ENCODE measurements at regions not wholly inside any gene's neighbourhood (a gene's known extent, or its start where the extent isn't known, plus 50 kb on each side); places are given as distances from the start of the nearest gene placed in this dataset.

DNA sequence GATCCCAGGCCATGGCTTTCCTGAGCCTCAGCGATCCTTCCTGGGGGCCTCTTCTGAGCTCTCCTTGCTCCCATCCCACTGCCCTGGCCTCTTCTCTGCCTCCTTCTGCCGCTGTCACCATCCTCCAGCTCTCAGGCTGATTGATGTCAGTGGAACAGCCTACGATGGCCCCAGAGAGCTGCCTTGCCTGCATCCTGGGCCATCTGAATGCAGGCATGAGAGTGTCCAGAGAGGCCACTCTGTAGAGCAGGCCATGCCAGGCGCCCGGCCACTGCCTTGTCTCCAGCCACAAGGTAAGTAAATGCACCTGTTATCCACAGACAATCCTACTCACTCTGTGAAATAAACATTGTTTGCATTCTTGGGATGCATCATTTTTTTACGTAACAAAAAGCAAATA lies 171.4 kb upstream of the PPP2R2D start:
- H3K27ac ChIP-seq, result no peak overlapping the region
- intact Hi-C loops (cut with DNase I; ENCODE audit: low total_unique reads), result no loop called here
- H3K9me3 ChIP-seq, result no peaks in the 10 kb centered on the region
- no peak for TF ChIP-seq POLR2A (IDR thresholded peaks at IDR 0.05)
- TF ChIP-seq, protein P1, sequence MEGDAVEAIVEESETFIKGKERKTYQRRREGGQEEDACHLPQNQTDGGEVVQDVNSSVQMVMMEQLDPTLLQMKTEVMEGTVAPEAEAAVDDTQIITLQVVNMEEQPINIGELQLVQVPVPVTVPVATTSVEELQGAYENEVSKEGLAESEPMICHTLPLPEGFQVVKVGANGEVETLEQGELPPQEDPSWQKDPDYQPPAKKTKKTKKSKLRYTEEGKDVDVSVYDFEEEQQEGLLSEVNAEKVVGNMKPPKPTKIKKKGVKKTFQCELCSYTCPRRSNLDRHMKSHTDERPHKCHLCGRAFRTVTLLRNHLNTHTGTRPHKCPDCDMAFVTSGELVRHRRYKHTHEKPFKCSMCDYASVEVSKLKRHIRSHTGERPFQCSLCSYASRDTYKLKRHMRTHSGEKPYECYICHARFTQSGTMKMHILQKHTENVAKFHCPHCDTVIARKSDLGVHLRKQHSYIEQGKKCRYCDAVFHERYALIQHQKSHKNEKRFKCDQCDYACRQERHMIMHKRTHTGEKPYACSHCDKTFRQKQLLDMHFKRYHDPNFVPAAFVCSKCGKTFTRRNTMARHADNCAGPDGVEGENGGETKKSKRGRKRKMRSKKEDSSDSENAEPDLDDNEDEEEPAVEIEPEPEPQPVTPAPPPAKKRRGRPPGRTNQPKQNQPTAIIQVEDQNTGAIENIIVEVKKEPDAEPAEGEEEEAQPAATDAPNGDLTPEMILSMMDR (IDR thresholded peaks at IDR 0.05), result no peak
- WGBS, 2 donors, result 75 to 80% methylated on average over 6 of the region's 6 CpGs
- H3K4me3 ChIP-seq, result no peak overlapping the region
- no peaks in the 10 kb centered on the region for H3K27me3 ChIP-seq
- DNase-seq, result no peak
- peaks cover 7% of the 10 kb centered on the region for H3K4me1 ChIP-seq
- no peaks in the 10 kb centered on the region for H3K36me3 ChIP-seq (ENCODE audit: low read depth, missing control alignments)

DNA sequence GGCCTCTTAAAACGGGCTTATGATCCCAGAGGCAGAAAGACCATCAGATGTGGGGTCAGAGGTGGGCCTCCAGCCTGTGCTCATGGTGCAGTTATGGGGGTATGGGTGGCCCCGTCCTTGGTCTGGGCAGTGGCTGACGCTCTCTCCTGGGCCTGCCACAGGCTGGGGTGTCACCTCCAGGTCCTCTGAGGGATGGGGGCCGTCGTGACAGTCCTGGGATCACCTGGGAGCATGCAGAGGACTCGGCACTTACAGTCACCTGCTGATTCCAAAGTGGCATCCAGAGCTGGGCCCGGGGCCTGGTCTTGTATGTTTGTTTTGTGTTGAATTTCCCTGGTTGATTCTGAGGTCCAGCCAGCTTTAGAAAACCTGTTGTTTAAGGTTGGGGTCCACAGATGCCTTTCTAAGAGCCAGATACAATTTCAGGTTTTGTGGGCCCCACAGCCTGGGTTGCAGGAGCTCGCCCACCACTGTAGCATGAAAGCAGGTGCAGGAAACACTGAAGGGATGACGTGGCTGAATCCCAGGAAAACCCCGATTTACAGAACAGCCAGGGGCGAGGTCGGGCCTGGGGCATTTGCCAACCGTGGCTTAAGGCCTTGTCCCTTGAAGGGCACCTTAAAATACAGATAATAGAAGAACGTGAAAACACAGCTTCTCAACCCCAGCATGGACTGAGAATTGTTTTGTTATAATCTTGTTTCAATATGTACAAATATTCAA lies 170.7 kb upstream of the PPP2R2D start:
- Histone ChIP-seq H3K4me3 (no peak overlapping the region), H3K4me1 (peaks cover 7% of the 10 kb centered on the region), H3K27ac (no peak overlapping the region), H3K36me3 (ENCODE audit: low read depth, missing control alignments) (no peaks in the 10 kb centered on the region), H3K9me3 (no peaks in the 10 kb centered on the region), H3K27me3 (no peaks in the 10 kb centered on the region)
- TF ChIP-seq POLR2A (IDR thresholded peaks at IDR 0.05), result no peak
- no peak for DNase-seq
- 79 to 83% methylated on average over 10 to 14 of the region's 14 CpGs for WGBS, 2 donors
- intact Hi-C loops (cut with DNase I; ENCODE audit: low total_unique reads), result no loop called here

DNA sequence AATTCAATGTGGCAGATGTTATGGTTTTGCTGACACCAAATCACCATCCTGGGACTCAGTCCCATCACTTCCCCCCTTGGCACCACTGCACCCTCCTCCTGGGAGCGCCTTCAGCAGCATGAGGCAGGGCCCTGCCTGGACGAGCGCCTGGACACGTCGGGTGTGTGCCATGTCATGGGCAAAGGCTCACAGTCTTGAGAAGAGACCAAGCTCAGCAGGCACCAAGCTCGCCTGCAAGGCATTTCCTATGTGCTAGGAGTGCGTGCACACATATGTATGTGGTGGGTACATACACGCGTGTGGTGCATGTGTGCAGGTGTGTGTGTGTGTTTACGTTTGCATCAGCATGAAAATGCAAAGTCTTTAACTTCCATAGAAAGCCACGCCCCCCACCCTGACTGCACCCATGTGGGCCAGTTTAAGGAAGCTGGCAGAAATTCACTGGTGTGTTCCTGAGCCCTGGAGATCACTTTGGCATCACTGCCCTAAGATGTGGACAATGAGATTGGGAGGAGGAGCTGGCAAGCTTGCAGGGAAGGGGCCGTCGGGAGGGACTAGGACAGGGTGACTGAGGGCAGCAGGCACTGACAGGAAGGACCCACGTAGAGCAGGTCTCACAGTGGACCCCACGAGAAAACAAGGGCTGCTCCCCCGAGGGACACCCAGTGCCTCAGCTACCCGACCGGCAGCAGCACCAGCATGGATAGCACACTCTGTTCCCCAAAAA lies 169.9 kb upstream of the PPP2R2D start:
- H3K27ac ChIP-seq, result no peak overlapping the region
- no peak overlapping the region for H3K4me3 ChIP-seq
- H3K4me1 ChIP-seq, result peaks cover 6% of the 10 kb centered on the region
- H3K9me3 ChIP-seq, result no peaks in the 10 kb centered on the region
- H3K36me3 ChIP-seq (ENCODE audit: low read depth, missing control alignments), result no peaks in the 10 kb centered on the region
- WGBS, 2 donors, result 89% methylated on average over 18 of the region's 18 CpGs
- TF ChIP-seq, protein P1 (IDR thresholded peaks at IDR 0.05), result no peak
- TF ChIP-seq POLR2A (IDR thresholded peaks at IDR 0.05), result no peak
- no peak for DNase-seq
- H3K27me3 ChIP-seq, result no peaks in the 10 kb centered on the region
- intact Hi-C loops (cut with DNase I; ENCODE audit: low total_unique reads), result no loop called here

DNA sequence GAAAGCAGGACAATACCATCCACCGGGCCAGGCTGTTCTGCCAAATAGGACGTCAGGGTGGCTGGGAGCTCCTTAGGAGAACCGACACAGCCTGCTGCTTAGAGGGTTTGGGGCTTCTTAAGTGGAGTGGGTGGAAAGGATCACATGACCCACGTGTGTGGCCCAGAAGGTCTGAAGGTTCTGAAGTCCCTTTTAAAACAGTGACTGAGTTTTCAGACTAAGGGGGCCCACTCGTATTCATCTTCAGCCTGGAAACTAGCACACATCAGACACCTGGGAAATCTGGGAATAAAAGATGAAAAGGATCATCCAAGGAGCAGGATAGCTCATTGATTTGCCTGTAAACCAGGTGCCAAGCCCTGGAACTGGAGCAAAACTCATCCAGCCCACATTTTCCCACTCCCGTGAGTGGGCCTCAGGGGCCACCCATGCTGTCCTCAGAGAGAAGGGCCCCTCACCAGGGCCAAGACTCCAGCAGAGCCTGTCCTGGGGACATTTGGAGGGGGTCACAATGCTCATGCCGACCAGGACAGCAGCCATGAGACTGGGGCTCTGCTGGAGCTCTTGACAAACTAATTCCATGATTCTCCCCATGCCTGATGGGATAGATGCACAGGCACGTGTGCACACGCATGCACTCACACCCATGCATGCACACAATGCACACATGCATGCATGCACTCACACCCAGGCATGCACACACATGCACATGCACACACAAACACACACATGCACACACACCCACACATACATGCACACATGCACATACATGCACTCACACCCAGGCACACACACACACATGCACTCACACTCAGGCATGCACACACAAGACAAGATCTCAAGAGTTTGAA lies 168.8 kb upstream of the PPP2R2D start:
- intact Hi-C loops (cut with DNase I; ENCODE audit: low total_unique reads), result no loop called here
- Histone ChIP-seq H3K4me3 (no peak overlapping the region), H3K36me3 (ENCODE audit: low read depth, missing control alignments) (no peaks in the 10 kb centered on the region), H3K27ac (no peak overlapping the region), H3K4me1 (no peaks in the 10 kb centered on the region), H3K27me3 (no peaks in the 10 kb centered on the region), H3K9me3 (no peaks in the 10 kb centered on the region)
- DNase-seq, result no peak
- TF ChIP-seq POLR2A (IDR thresholded peaks at IDR 0.05), result no peak
- TF ChIP-seq, protein P1 (IDR thresholded peaks at IDR 0.05), result no peak
- WGBS, 2 donors, result 76 to 80% methylated on average over 7 to 9 of the region's 9 CpGs

DNA sequence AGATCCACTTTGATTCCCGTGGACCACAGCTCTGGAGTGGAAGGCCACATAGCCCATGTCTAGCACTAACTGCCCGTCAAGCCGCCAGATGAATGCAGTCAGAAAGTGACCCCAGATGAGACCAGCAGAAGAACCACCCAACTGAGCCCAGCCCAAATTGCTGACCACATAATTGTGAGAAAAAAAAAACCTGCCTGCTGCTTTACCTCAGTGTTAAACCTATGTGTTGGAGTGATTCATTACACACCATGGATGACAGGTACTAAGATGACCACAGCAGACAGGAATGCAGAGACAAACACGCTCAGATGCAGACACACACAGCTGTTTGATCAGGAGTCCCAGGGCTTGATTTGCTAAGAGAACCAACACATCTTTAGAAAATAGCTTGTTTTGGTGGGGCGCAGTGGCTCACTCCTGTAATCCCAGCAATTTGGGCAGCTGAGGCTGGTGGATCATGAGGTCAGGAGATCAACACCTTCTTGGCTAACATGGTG lies 168.1 kb upstream of the PPP2R2D start:
- no peak overlapping the region for H3K27ac ChIP-seq
- 78 to 90% methylated on average over 5 of the region's 5 CpGs for WGBS, 2 donors
- H3K36me3 ChIP-seq (ENCODE audit: low read depth, missing control alignments), result no peaks in the 10 kb centered on the region
- no peaks in the 10 kb centered on the region for H3K9me3 ChIP-seq
- intact Hi-C loops (cut with DNase I; ENCODE audit: low total_unique reads), result no loop called here
- no peaks in the 10 kb centered on the region for H3K27me3 ChIP-seq
- TF ChIP-seq, protein P1 (IDR thresholded peaks at IDR 0.05), result no peak
- no peak for TF ChIP-seq POLR2A (IDR thresholded peaks at IDR 0.05)
- H3K4me3 ChIP-seq, result no peak overlapping the region
- no peaks in the 10 kb centered on the region for H3K4me1 ChIP-seq
- DNase-seq, result no peak

All from testis (tissue), 2 donors.